Neural progenitor cell (in vitro differentiated cells): ENCODE measurements at regions not wholly inside any gene's neighbourhood (a gene's known extent, or its start where the extent isn't known, plus 50 kb on each side); places are given as distances from the start of the nearest gene placed in this dataset.

ENCODE experiments used
- DNase-seq: peaks from one replicate; pipeline ENCODE4 v3.0.0-alpha.2; 2016; ENCODE audit warnings: low spot score
- H2AFZ ChIP-seq: fragments of 200-600 bp; sonication (generic); replicated peaks from 2 replicates; pipeline ENCODE4 v1.6.1; 2016; ENCODE audit warnings: antibody characterized with exemption
- H3F3A ChIP-seq: fragments of 200-600 bp; sonication (generic); 2 replicates; pipeline ENCODE4 v1.6.1; 2016; ENCODE audit warnings: antibody characterized with exemption, low read depth
- H3K27ac ChIP-seq: fragments of 200-600 bp; sonication (generic); 2 replicates; pipeline ENCODE4 v1.5.1; 2016; ENCODE audit warnings: mild to moderate bottlenecking
- H3K27me3 ChIP-seq: fragments of 200-600 bp; sonication (generic); 2 replicates; pipeline ENCODE4 v1.6.1; 2016; ENCODE audit warnings: mild to moderate bottlenecking, moderate library complexity
- H3K36me3 ChIP-seq: fragments of 200-600 bp; sonication (generic); 2 replicates; pipeline ENCODE4 v1.5.1; 2016
- H3K4me1 ChIP-seq: fragments of 200-600 bp; sonication (generic); 2 replicates; pipeline ENCODE4 v1.6.1; 2016; ENCODE audit warnings: mixed run types
- H3K4me2 ChIP-seq: fragments of 200-600 bp; sonication (generic); 2 replicates; pipeline ENCODE4 v1.6.1; 2016
- H3K4me3 ChIP-seq: fragments of 200-600 bp; sonication (generic); 2 replicates; pipeline ENCODE4 v1.5.1; 2016
- H3K79me2 ChIP-seq: fragments of 200-600 bp; sonication (generic); 2 replicates; pipeline ENCODE4 v1.6.1; 2016; ENCODE audit warnings: low read depth
- H3K9ac ChIP-seq: fragments of 200-600 bp; sonication (generic); 2 replicates; pipeline ENCODE4 v1.6.1; 2016
- H3K9me3 ChIP-seq: fragments of 200-600 bp; sonication (generic); 2 replicates; pipeline ENCODE4 v1.5.1; 2016; ENCODE audit warnings: low read depth
- H4K20me1 ChIP-seq: fragments of 200-600 bp; sonication (generic); 2 replicates; pipeline ENCODE4 v1.6.1; 2016; ENCODE audit warnings: low read depth
- H3K27ac Mint-ChIP-seq: 3 replicates; pipeline ENCODE4 v1.8.0; 2021; ENCODE audit warnings: mixed read lengths
- H3K27me3 Mint-ChIP-seq: 2 replicates; pipeline ENCODE4 v1.8.0; 2022; ENCODE audit warnings: low read depth, mild to moderate bottlenecking, inconsistent platforms, moderate library complexity, mixed read lengths; ENCODE audit not compliant: insufficient read depth
- H3K36me3 Mint-ChIP-seq: 3 replicates; pipeline ENCODE4 v1.8.0; 2021; ENCODE audit warnings: mixed read lengths
- H3K4me1 Mint-ChIP-seq: 3 replicates; pipeline ENCODE4 v1.8.0; 2021; ENCODE audit warnings: mixed read lengths
- H3K4me3 Mint-ChIP-seq: 3 replicates; pipeline ENCODE4 v1.8.0; 2021; ENCODE audit warnings: mild to moderate bottlenecking, moderate library complexity, mixed read lengths
- H3K9me3 Mint-ChIP-seq: 3 replicates; pipeline ENCODE4 v1.8.0; 2020; ENCODE audit warnings: mixed read lengths
- EZH2 ChIP-seq: fragments of 200-600 bp; sonication (generic); IDR thresholded peaks from 2 replicates; pipeline ENCODE4 v1.6.1; 2017; ENCODE audit warnings: antibody characterized with exemption, mild to moderate bottlenecking, moderate library complexity
- EZH2phosphoT487 ChIP-seq: fragments of 200-600 bp; sonication (generic); IDR thresholded peaks from 2 replicates; pipeline ENCODE4 v1.6.1; 2017; ENCODE audit warnings: antibody characterized with exemption
- TF ChIP-seq, protein P1 (sequence below): fragments of 200-600 bp; sonication (generic); IDR thresholded peaks from 2 replicates; pipeline ENCODE4 v1.5.1; 2017; ENCODE audit warnings: antibody characterized with exemption, mild to moderate bottlenecking

DNA sequence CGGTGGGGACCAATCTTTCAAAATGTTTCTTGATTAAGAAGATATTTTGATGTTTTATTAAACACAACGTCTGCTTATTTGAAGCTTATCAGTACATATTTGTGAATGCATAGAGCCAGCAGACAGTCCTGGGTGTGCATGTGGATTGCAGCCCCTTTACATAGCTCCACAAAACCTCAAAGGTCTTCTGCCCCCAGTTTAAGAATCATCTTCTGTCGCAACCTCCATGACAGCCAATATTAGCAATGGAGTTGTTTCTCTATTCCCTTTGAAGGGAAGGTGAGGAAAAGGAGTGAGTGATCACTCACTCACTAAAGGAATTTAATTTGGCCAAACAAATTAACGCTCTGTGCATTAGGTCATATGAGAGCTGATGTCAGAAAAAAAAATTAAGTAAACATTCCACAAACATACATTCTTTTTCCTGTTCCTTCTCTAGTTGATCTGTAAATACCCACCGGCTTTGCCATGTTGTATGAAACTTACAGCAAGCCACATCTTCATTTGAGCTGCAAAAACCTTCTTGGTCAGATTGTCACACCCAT, 152.9 kb downstream of the SIM1 start:
- no peaks in the 10 kb centered on the region for H3K9me3 Mint-ChIP-seq
- H3K4me2 ChIP-seq: no peak overlapping the region

GRCh38 chr6:100309174-100309573, 155.5 kb downstream of the SIM1 start:
- Histone ChIP-seq H3K4me1 (no peaks in the 10 kb centered on the region), H3K4me3 (no peak overlapping the region), H3K36me3 (no peaks in the 10 kb centered on the region), H4K20me1 (no peaks in the 10 kb centered on the region), H3K79me2 (no peaks in the 10 kb centered on the region), H3K27ac (no peak overlapping the region), H3F3A (no peaks in the 10 kb centered on the region), H3K9ac (no peak overlapping the region), H3K27me3 (no peaks in the 10 kb centered on the region), H3K4me2 (no peak overlapping the region), H2AFZ (no peak overlapping the region), H3K9me3 (no peaks in the 10 kb centered on the region)
- TF ChIP-seq EZH2phosphoT487 (no peak), EZH2 (no peak)
- TF ChIP-seq, protein P1, sequence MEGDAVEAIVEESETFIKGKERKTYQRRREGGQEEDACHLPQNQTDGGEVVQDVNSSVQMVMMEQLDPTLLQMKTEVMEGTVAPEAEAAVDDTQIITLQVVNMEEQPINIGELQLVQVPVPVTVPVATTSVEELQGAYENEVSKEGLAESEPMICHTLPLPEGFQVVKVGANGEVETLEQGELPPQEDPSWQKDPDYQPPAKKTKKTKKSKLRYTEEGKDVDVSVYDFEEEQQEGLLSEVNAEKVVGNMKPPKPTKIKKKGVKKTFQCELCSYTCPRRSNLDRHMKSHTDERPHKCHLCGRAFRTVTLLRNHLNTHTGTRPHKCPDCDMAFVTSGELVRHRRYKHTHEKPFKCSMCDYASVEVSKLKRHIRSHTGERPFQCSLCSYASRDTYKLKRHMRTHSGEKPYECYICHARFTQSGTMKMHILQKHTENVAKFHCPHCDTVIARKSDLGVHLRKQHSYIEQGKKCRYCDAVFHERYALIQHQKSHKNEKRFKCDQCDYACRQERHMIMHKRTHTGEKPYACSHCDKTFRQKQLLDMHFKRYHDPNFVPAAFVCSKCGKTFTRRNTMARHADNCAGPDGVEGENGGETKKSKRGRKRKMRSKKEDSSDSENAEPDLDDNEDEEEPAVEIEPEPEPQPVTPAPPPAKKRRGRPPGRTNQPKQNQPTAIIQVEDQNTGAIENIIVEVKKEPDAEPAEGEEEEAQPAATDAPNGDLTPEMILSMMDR: no peak
- peaks cover 5% of the 10 kb centered on the region for H3K27me3 Mint-ChIP-seq
- DNase-seq: no peak
- H3K9me3 Mint-ChIP-seq: no peaks in the 10 kb centered on the region
- H3K36me3 Mint-ChIP-seq: no peaks in the 10 kb centered on the region
- no peak overlapping the region for H3K27ac Mint-ChIP-seq
- H3K4me1 Mint-ChIP-seq: peaks cover 7% of the 10 kb centered on the region
- no peak overlapping the region for H3K4me3 Mint-ChIP-seq

More for the DNA sequence above, 152.9 kb downstream of the SIM1 start:
- H3K4me3 ChIP-seq: no peak overlapping the region
- no peak for DNase-seq
- H3K36me3 ChIP-seq: no peaks in the 10 kb centered on the region
- H3K27me3 ChIP-seq: no peaks in the 10 kb centered on the region
- Mint-ChIP-seq H3K27me3 (peaks cover under 1% of the 10 kb centered on the region), H3K36me3 (no peaks in the 10 kb centered on the region), H3K4me3 (no peak overlapping the region), H3K4me1 (no peaks in the 10 kb centered on the region), H3K27ac (no peak overlapping the region)
- H3K79me2 ChIP-seq: no peaks in the 10 kb centered on the region
- H3K27ac ChIP-seq: no peak overlapping the region
- H3F3A ChIP-seq: no peaks in the 10 kb centered on the region
- no peaks in the 10 kb centered on the region for H3K9me3 ChIP-seq
- H3K9ac ChIP-seq: no peak overlapping the region
- H4K20me1 ChIP-seq: no peaks in the 10 kb centered on the region
- TF ChIP-seq EZH2phosphoT487 (no peak), EZH2 (no peak)
- TF ChIP-seq, protein P1: no peak
- no peaks in the 10 kb centered on the region for H3K4me1 ChIP-seq
- H2AFZ ChIP-seq: no peak overlapping the region

- H4K20me1 ChIP-seq: no peaks in the 10 kb centered on the region
- no peak overlapping the region for H3K27ac ChIP-seq
- H3K4me3 ChIP-seq: no peak overlapping the region
- H3K4me2 ChIP-seq: no peak overlapping the region
- H3K79me2 ChIP-seq: no peaks in the 10 kb centered on the region
- H3K9me3 ChIP-seq: no peaks in the 10 kb centered on the region
- H3K9ac ChIP-seq: no peak overlapping the region
- H3K4me1 ChIP-seq: no peaks in the 10 kb centered on the region
- no peaks in the 10 kb centered on the region for H3K9me3 Mint-ChIP-seq
- no peaks in the 10 kb centered on the region for H3K36me3 ChIP-seq
- peaks cover 5% of the 10 kb centered on the region for H3K27me3 Mint-ChIP-seq
- peaks cover 7% of the 10 kb centered on the region for H3K4me1 Mint-ChIP-seq
- TF ChIP-seq EZH2phosphoT487 (no peak), EZH2 (no peak)
- TF ChIP-seq, protein P1: no peak
- no peaks in the 10 kb centered on the region for H3F3A ChIP-seq
- H2AFZ ChIP-seq: no peak overlapping the region
- no peak for DNase-seq
- H3K4me3 Mint-ChIP-seq: no peak overlapping the region
- no peak overlapping the region for H3K27ac Mint-ChIP-seq
- H3K27me3 ChIP-seq: no peaks in the 10 kb centered on the region
- no peaks in the 10 kb centered on the region for H3K36me3 Mint-ChIP-seq
These were observed 157.2 kb downstream of the SIM1 start for GRCh38 chr6:100307561-100307960.
